ENCODE measurements at regions not wholly inside any gene's neighbourhood (a gene's known extent, or its start where the extent isn't known, plus 50 kb on each side); places are given as distances from the start of the nearest gene placed in this dataset.

DNA sequence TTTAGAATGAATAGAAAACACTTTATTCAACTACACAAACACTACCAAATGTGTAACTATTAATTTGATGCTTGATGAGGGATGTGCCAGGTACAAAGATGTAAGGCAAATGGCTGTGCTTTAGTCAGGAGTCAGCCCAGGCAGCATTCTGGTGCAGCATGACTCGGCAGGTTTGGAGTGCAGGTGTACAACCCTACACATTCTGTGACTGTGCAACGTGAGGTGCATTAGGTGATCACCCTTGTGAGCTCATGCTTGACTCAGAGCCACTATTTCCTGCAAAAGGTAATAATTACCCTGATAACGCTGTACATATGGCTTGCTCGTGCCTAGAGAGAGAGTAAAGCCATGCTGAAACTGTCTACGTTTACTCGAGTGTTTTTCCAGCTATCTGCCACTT, 288.7 kb upstream of the DSEL start:
- TF ChIP-seq CTCF (IDR thresholded peaks at IDR 0.05; ENCODE audit: low read depth, low read length) (no peak), EZH2phosphoT487 (IDR thresholded peaks at IDR 0.05; ENCODE audit: low read depth) (no peak)

All from OCI-LY3 (cell line).